22Rv1 (cell line): ENCODE measurements at regions not wholly inside any gene's neighbourhood (a gene's known extent, or its start where the extent isn't known, plus 50 kb on each side); places are given as distances from the start of the nearest gene placed in this dataset.

Experiments used
- H3K27ac ChIP-seq: fragments of 450-650 bp; 2 replicates; pipeline ENCODE4 v1.5.1; 2017
- CTCF ChIP-seq: fragments of 450-650 bp; IDR thresholded peaks from 2 replicates; pipeline ENCODE4 v1.5.1; 2017; ENCODE audit warnings: mild to moderate bottlenecking
- ZFX ChIP-seq: fragments of 450-650 bp; IDR thresholded peaks from 2 replicates; pipeline ENCODE4 v1.6.1; 2017; ENCODE audit warnings: antibody characterized with exemption, borderline replicate concordance

DNA sequence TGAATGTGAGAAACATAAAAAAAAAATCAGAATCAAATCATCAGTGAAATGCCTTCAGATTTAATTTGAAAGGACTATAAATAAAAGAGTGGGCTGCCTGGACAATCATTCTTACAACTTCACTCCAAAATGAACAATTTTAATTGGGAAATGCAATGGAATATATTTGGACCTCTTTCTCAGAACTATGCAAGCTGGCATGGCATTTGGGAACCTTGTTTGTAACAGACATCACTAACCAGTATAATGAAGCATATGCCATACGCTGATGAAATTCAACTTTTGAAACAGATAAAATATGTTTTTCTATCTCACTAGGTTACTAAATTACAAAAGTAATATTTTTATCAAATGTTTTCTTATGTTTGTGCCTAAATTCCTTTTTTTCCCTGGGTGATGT is 64.2 kb upstream of the FAM216B start:
- H3K27ac ChIP-seq: no peak overlapping the region
- TF ChIP-seq ZFX (no peak), CTCF (no peak)

DNA sequence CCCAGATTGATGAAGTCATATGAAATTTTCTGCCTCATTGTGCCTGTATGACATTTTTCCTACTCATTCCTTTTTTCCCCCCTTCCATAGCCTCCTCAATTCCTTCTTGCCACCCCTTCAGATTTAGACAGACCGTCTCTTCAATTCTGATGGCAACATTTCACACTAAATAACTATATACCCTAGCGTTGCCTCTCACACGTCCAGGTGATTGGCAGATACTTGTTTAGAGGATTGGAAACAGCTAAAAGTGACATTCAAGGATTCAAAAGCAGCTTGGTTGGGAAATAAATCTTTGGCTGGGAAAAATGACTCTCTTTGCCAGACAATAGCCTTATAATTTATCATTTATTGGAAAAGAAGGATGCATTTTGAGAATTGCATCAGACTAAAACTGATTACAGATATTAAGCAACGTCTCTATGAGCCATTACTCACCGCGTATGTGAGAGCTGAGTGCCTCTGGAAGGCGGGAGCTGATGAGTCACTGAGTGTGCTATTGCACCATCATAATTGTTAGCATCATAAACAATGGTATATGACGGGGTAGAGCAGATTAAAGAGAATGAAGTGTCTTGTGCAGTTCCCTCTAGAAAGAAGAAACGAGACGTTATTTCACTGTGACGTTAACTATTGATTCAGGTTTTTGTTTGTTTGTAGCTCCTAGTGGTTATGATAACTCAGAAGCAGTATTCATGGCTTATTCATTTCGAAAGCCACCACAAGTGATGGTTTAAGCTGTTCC is 61.1 kb upstream of the FAM216B start:
- no peak overlapping the region for H3K27ac ChIP-seq

DNA sequence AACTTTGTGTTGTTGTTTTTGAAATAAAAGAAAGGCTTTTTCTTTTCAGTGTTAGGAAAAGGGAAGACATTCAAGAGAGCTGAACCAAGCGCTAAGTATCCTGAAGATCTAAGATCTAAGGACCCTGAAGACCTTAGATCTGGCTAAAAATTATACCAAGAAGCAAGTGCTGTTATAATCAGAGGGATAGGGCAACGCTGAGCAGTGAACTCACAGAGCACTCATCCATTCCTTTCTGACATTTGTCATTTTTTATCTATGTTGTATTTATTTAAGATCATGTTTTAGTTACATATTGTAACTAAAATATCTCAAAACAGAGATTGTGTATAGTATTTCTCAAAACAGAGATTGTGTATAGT is 60.5 kb upstream of the FAM216B start:
- no peak overlapping the region for H3K27ac ChIP-seq
- no peak for TF ChIP-seq ZFX
- TF ChIP-seq CTCF: no peak

More for the DNA sequence above, 61.1 kb upstream of the FAM216B start:
- TF ChIP-seq CTCF (no peak), ZFX (no peak)

- TF ChIP-seq ZFX (no peak), CTCF (no peak)
Observed at GRCh38 chr13:42722883-42723539, 58.4 kb upstream of the FAM216B start.

DNA sequence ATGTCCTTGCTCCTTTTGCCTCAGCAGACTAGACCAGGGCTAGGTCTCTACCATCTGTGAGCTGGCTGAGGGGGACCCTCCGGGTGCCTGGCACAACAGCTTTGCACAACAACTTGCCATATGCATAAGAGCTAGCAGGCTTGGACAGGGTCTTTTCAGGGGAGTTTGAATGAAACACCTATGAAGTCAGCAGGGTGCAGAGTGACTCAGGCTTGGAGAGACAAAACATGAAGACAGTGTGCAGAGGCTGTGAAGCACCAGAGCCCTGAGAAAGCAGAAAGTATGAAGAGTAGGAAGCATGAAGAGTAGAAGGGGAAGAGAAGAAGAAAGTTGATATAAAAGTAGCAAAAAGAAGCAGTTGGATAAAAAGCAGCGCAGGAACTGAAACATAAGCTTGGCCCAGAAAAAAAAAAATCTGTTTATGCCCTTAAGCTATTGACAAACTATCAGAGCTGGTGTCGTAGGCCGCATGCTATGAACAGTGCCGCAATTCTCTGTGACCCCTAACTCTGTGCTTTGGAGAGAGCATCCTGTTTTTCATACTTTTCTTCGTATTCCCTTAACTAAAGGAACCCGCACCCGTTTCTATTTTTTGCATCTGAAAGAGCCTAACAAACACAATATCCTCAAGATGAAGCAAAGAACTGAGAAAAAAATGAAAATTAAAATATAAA is 52.7 kb upstream of the FAM216B start:
- no peak overlapping the region for H3K27ac ChIP-seq
- TF ChIP-seq ZFX: no peak
- TF ChIP-seq CTCF: no peak

More at GRCh38 chr13:42722883-42723539, 58.4 kb upstream of the FAM216B start:
- H3K27ac ChIP-seq: no peak overlapping the region

GRCh38 chr13:42729857-42730402 is 51.5 kb upstream of the FAM216B start:
- TF ChIP-seq ZFX: no peak
- no peak for TF ChIP-seq CTCF

More at GRCh38 chr13:42729857-42730402, 51.5 kb upstream of the FAM216B start:
- no peak overlapping the region for H3K27ac ChIP-seq
